Neural progenitor cell (in vitro differentiated cells): ENCODE measurements at regions not wholly inside any gene's neighbourhood (a gene's known extent, or its start where the extent isn't known, plus 50 kb on each side); places are given as distances from the start of the nearest gene placed in this dataset.

Experiments used
- DNase-seq: peaks from one replicate; pipeline ENCODE4 v3.0.0-alpha.2; 2016; ENCODE audit warnings: low spot score
- H2AFZ ChIP-seq: fragments of 200-600 bp; sonication (generic); replicated peaks from 2 replicates; pipeline ENCODE4 v1.6.1; 2016; ENCODE audit warnings: antibody characterized with exemption
- H3F3A ChIP-seq: fragments of 200-600 bp; sonication (generic); 2 replicates; pipeline ENCODE4 v1.6.1; 2016; ENCODE audit warnings: antibody characterized with exemption, low read depth
- H3K27ac ChIP-seq: fragments of 200-600 bp; sonication (generic); 2 replicates; pipeline ENCODE4 v1.5.1; 2016; ENCODE audit warnings: mild to moderate bottlenecking
- H3K27me3 ChIP-seq: fragments of 200-600 bp; sonication (generic); 2 replicates; pipeline ENCODE4 v1.6.1; 2016; ENCODE audit warnings: mild to moderate bottlenecking, moderate library complexity
- H3K36me3 ChIP-seq: fragments of 200-600 bp; sonication (generic); 2 replicates; pipeline ENCODE4 v1.5.1; 2016
- H3K4me1 ChIP-seq: fragments of 200-600 bp; sonication (generic); 2 replicates; pipeline ENCODE4 v1.6.1; 2016; ENCODE audit warnings: mixed run types
- H3K4me2 ChIP-seq: fragments of 200-600 bp; sonication (generic); 2 replicates; pipeline ENCODE4 v1.6.1; 2016
- H3K4me3 ChIP-seq: fragments of 200-600 bp; sonication (generic); 2 replicates; pipeline ENCODE4 v1.5.1; 2016
- H3K79me2 ChIP-seq: fragments of 200-600 bp; sonication (generic); 2 replicates; pipeline ENCODE4 v1.6.1; 2016; ENCODE audit warnings: low read depth
- H3K9ac ChIP-seq: fragments of 200-600 bp; sonication (generic); 2 replicates; pipeline ENCODE4 v1.6.1; 2016
- H3K9me3 ChIP-seq: fragments of 200-600 bp; sonication (generic); 2 replicates; pipeline ENCODE4 v1.5.1; 2016; ENCODE audit warnings: low read depth
- H4K20me1 ChIP-seq: fragments of 200-600 bp; sonication (generic); 2 replicates; pipeline ENCODE4 v1.6.1; 2016; ENCODE audit warnings: low read depth
- H3K27ac Mint-ChIP-seq: 3 replicates; pipeline ENCODE4 v1.8.0; 2021; ENCODE audit warnings: mixed read lengths
- H3K27me3 Mint-ChIP-seq: 2 replicates; pipeline ENCODE4 v1.8.0; 2022; ENCODE audit warnings: low read depth, mild to moderate bottlenecking, inconsistent platforms, moderate library complexity, mixed read lengths; ENCODE audit not compliant: insufficient read depth
- H3K36me3 Mint-ChIP-seq: 3 replicates; pipeline ENCODE4 v1.8.0; 2021; ENCODE audit warnings: mixed read lengths
- H3K4me1 Mint-ChIP-seq: 3 replicates; pipeline ENCODE4 v1.8.0; 2021; ENCODE audit warnings: mixed read lengths
- H3K4me3 Mint-ChIP-seq: 3 replicates; pipeline ENCODE4 v1.8.0; 2021; ENCODE audit warnings: mild to moderate bottlenecking, moderate library complexity, mixed read lengths
- H3K9me3 Mint-ChIP-seq: 3 replicates; pipeline ENCODE4 v1.8.0; 2020; ENCODE audit warnings: mixed read lengths
- CTCF ChIP-seq: fragments of 200-600 bp; sonication (generic); IDR thresholded peaks from 2 replicates; pipeline ENCODE4 v1.5.1; 2017; ENCODE audit warnings: antibody characterized with exemption, mild to moderate bottlenecking
- EZH2 ChIP-seq: fragments of 200-600 bp; sonication (generic); IDR thresholded peaks from 2 replicates; pipeline ENCODE4 v1.6.1; 2017; ENCODE audit warnings: antibody characterized with exemption, mild to moderate bottlenecking, moderate library complexity
- EZH2phosphoT487 ChIP-seq: fragments of 200-600 bp; sonication (generic); IDR thresholded peaks from 2 replicates; pipeline ENCODE4 v1.6.1; 2017; ENCODE audit warnings: antibody characterized with exemption

GRCh38 chr6:15089569-15090144, 156.2 kb upstream of the JARID2 start:
- peaks cover 2% of the 10 kb centered on the region for H3K27me3 Mint-ChIP-seq
- no peak overlapping the region for H3K27ac Mint-ChIP-seq
- DNase-seq: no peak
- peaks cover 16% of the 10 kb centered on the region for H3K4me1 ChIP-seq
- H3K4me2 ChIP-seq: no peak overlapping the region
- no peak overlapping the region for H2AFZ ChIP-seq
- no peaks in the 10 kb centered on the region for H3K9me3 Mint-ChIP-seq
- TF ChIP-seq EZH2phosphoT487 (no peak), CTCF (no peak), EZH2 (no peak)
- no peaks in the 10 kb centered on the region for H3K9me3 ChIP-seq
- H3K4me3 ChIP-seq: no peak overlapping the region
- no peaks in the 10 kb centered on the region for H3K27me3 ChIP-seq
- H4K20me1 ChIP-seq: no peaks in the 10 kb centered on the region
- no peak overlapping the region for H3K9ac ChIP-seq
- no peaks in the 10 kb centered on the region for H3K36me3 ChIP-seq
- H3F3A ChIP-seq: peaks cover 8% of the 10 kb centered on the region
- H3K36me3 Mint-ChIP-seq: no peaks in the 10 kb centered on the region
- H3K79me2 ChIP-seq: no peaks in the 10 kb centered on the region
- peaks cover 15% of the 10 kb centered on the region for H3K4me1 Mint-ChIP-seq
- H3K4me3 Mint-ChIP-seq: no peak overlapping the region
- H3K27ac ChIP-seq: no peak overlapping the region

GRCh38 chr6:15090145-15090579, 155.7 kb upstream of the JARID2 start:
- peak; percentile 23 for DNase-seq
- H2AFZ ChIP-seq: no peak overlapping the region
- H3K27me3 Mint-ChIP-seq: peaks cover 2% of the 10 kb centered on the region
- H4K20me1 ChIP-seq: no peaks in the 10 kb centered on the region
- H3K9me3 ChIP-seq: no peaks in the 10 kb centered on the region
- no peaks in the 10 kb centered on the region for H3K27me3 ChIP-seq
- H3K4me2 ChIP-seq: no peak overlapping the region
- no peaks in the 10 kb centered on the region for H3K36me3 Mint-ChIP-seq
- peaks cover 8% of the 10 kb centered on the region for H3F3A ChIP-seq
- H3K36me3 ChIP-seq: no peaks in the 10 kb centered on the region
- H3K4me1 ChIP-seq: peaks cover 16% of the 10 kb centered on the region
- no peak overlapping the region for H3K4me3 ChIP-seq
- H3K27ac Mint-ChIP-seq: no peak overlapping the region
- H3K4me1 Mint-ChIP-seq: peaks cover 15% of the 10 kb centered on the region
- TF ChIP-seq EZH2: no peak
- no peak for TF ChIP-seq EZH2phosphoT487
- no peak for TF ChIP-seq CTCF
- H3K9ac ChIP-seq: no peak overlapping the region
- no peaks in the 10 kb centered on the region for H3K9me3 Mint-ChIP-seq
- no peak overlapping the region for H3K4me3 Mint-ChIP-seq
- no peaks in the 10 kb centered on the region for H3K79me2 ChIP-seq
- H3K27ac ChIP-seq: no peak overlapping the region

GRCh38 chr6:15090745-15091384, 155.0 kb upstream of the JARID2 start:
- H3K27me3 Mint-ChIP-seq: peaks cover 2% of the 10 kb centered on the region
- H3K4me3 Mint-ChIP-seq: no peak overlapping the region
- H3K9me3 ChIP-seq: no peaks in the 10 kb centered on the region
- no peak overlapping the region for H3K9ac ChIP-seq
- H3K36me3 Mint-ChIP-seq: no peaks in the 10 kb centered on the region
- H3K4me3 ChIP-seq: no peak overlapping the region
- H3K36me3 ChIP-seq: no peaks in the 10 kb centered on the region
- TF ChIP-seq EZH2phosphoT487 (no peak), CTCF (no peak), EZH2 (no peak)
- no peak overlapping the region for H2AFZ ChIP-seq
- H3K4me1 ChIP-seq: peaks cover 16% of the 10 kb centered on the region
- H3F3A ChIP-seq: peaks cover 8% of the 10 kb centered on the region
- H3K79me2 ChIP-seq: no peaks in the 10 kb centered on the region
- H3K4me1 Mint-ChIP-seq: peaks cover 15% of the 10 kb centered on the region
- H3K4me2 ChIP-seq: no peak overlapping the region
- no peaks in the 10 kb centered on the region for H3K27me3 ChIP-seq
- H3K27ac Mint-ChIP-seq: no peak overlapping the region
- no peaks in the 10 kb centered on the region for H4K20me1 ChIP-seq
- DNase-seq: no peak
- H3K27ac ChIP-seq: no peak overlapping the region
- H3K9me3 Mint-ChIP-seq: peaks cover 3% of the 10 kb centered on the region
